ENCODE measurements at regions not wholly inside any gene's neighbourhood (a gene's known extent, or its start where the extent isn't known, plus 50 kb on each side); places are given as distances from the start of the nearest gene placed in this dataset.
"Not testable (repeated sequence)": the region's sequence is repeated elsewhere in the genome, so short reads cannot be mapped to it uniquely, and the experiment has no call there.

DNA sequence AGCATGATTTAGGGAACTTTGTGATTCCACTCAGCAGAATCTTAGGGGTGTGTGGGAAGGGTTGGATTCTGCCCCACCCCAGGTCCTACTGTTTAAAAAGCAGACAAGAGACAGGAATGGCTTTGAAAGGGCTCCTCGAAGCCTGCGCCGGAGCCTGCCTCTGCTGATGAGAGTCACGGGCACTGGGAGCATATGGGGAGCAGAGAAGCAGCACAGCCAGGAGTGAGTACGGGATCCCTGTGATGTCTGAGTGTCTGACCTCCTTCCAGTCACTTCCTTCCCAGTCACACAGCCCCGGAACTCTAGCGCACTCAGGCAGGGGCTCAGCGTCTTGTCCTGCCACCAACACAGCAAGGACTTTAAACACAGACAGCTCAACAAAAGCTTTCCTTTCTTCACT is 514.9 kb upstream of the DPP6 start:
- no peak for DNase-seq

DNA sequence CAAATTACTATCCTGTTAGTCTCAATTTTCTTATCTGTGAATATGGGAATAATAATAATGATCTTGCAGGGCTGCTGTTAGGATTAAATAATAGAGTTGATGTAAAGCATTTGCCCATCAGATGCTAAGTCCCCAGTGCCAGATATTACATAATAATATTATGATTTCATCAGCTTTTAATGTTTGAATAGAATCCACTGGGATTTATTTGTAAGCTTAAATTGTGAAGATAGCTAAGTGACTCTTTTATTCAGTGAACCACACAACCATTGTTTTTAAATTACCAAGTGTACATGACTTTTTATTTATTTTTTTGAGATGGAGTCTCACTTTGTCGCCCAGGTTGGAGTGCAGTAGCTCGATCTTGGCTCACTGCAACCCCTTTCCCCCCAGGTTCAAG is 510.3 kb upstream of the DPP6 start:
- no peak for DNase-seq

DNA sequence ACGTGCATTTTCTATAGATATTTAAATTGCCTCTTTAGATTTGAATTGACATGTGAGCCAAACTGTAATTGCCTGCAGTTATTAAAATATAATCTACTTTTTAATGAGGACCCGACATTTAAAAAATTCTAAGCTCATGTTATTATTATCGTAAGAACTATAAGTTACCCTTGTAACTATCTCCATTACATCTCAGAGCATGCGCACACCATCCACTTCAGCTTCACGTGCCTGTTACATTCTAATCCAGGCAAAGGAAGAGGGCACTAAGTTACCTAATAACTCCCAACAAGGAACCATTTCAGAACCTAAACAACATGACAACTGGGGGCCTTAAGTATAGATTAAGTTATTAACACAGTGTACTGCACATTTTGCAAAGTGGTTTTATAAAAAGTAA is 509.0 kb upstream of the DPP6 start:
- no peak for DNase-seq

DNA sequence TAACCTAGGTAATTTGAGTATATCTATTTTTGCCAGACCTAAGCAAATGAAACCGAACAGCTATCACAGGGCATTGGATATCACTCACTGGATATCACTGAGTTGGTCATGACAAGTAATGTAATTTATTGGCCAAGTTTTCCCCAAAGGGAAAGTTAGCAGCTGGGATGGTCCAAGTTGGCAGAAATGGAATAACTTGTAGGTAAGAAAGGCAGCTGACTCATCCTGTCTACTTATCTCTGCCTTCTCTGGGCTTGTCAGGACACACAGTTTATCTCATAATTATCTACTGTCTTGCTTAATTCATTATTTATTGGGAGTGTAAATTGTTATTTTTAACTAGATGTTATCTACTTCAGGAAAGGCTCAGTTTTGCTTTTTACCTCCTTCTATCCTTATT is 502.0 kb upstream of the DPP6 start:
- no peak for DNase-seq

DNA sequence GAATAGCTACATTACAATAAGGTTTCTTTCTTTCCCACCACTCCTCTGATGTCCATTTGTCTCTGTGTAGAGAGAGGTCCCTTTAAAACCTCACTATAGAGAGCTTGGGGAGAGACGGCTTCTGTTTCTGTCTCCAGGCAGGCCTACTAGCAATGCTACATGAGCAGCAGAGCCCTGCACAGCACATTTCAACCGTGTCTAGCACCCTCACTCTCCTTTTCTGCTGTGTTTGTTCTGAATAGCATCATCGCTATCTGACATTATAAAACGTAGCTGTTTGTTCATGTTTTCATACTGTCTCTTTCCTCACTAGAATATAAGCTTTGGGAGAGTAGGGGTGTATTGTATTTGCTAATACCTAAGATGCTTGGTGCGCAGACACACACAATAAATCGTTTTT is 487.8 kb upstream of the DPP6 start:
- DNase-seq, result no peak

DNA sequence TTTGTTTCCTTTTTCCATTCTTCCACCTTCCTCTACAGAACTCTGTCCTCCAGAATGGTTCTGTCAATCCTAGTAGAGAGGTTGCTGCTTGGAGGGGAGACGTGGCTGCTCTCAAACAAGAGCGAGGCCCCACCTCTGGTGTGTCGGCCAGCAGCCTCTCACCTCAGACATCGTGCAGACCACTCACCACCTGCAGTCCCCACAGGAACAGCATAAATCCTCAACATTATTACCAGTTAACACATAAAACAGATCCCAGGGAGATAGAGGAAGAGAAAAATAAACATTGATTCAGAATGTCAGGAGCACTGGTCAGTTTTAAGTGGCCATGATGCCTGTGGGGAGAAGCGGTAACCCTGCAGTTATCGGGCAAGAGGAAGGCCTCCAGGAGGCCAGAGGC is 485.9 kb upstream of the DPP6 start:
- no peak for DNase-seq

DNA sequence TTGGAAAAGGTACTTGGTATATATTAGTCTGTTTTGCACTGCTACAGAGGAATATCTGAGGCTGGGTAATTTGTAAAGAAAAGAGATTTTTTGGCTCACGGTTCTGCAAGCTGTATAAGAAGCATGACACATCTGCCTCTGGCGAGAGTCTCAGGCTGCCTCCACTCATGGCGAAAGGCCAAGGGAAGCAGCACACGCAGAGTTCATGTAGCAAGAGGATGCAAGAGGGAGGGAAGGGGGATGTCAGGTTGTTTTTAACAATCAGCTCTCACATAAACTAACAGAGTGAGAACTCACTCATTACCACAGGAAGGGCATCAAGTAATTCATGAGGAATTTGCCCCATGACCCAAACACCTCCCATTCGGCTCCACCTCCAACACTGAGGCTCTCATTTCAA is 484.8 kb upstream of the DPP6 start:
- no peak for DNase-seq

DNA sequence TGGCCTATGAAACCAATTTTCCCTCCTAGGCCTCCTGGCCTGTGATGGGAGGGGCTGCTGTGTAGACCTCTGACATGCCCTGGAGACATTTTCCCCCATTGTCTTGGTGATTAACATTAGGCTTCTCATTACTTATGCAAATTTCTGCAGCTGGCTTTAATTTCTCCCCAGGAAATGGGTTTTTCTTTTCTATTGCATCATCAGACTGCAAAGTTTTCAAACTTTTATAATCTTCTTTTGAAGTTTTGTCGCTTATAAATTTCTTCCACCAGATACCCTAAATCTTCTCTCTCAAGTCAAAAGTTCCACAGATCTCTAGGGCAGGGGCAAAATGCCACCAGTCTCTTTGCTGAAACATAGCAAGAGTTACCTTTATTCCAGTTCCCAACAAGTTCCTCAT is 482.7 kb upstream of the DPP6 start:
- not testable (repeated sequence) for DNase-seq

DNA sequence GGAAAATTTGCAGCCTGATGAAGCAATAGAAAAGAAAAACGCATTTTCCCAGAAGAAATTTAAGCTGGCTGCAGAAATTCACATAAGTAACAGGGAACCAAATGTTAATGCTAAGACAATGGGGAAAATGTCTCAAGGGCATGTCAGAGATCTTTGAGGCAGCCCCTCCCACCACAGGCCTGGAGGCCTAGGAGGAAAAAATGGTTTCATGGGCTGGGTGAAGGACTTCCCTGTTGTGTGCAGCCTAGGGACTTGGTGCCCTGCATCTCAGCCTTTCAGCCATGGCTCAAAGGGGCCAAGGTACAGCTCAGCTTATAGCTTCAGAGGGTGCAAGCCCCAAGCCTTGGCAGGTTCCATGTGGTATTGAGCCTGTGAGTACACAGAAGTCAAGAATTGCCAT is 476.1 kb upstream of the DPP6 start:
- DNase-seq, result no peak

DNA sequence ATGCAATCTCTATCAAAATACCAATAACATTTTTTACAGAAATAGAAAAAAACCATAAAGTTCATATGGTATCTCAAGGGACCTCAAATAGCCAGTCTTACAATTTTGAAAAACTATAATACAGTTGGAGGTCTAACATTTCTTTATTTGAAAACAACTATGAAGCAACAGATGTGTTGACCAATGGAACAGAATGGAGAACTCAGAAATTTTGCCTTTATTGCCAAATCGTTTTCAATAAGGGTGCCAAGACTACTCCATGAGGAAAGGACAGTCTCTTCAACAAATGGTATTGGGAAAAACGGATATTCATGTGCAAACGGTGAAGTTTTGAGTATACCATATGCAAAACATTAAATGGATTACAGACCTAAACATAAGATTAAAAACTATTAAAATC is 470.8 kb upstream of the DPP6 start:
- DNase-seq, result no peak

DNA sequence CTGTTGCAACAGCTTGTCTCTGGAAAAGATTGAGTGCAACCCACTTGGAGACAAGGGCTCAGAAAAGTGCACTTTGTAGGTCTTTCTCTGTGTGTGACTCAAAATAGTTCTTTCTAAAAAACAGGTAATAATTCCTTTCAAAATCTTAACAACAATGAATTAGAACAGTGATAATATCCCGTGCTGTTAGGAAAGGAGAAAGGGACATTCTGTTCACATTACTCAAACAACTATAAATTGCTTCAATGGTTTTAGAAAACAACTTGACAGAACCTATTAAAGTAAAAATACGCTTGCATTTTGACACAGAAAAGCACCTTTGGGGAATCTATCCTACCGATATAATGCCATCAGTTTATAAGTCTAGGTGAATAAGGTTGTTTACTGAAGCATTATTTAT is 468.1 kb upstream of the DPP6 start:
- DNase-seq, result no peak

DNA sequence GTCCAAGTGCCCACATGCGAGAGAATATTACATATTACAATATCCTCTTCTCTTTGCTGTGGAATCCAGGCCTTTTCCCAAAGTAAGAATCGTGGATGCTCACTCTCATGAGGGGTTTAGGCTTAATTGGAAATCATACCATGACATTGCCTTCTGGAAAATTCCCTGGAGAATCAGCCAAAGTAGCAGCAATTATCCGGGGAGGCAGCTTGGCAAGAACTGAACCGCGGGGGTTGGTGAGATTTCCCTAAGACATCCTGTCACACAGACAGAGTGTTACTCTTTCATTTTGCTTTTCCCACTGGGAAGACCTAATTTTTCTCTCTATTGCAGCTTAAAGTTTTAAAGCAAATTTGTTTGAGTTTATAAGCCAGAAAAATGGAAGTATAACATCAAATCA is 463.6 kb upstream of the DPP6 start:
- no peak for DNase-seq

DNA sequence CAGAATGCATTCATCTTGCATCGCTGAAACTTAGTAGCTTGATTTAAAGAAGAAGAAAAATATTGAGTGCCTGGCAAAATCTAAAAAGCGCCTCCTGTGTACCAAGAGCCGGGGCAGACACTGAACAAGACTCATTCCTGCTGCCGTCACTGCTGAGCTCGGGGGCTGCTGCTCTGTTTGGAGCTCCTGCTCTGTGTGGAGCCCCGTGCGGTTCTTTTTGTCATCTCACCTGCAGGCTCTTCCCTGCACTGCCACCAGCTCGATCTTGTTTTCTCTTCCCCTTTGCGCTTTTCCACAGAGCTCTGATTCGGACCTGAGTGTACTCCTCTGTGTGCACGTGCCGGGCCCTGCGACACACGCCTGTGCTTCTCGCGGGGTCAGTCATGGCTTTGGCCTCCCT is 462.1 kb upstream of the DPP6 start:
- DNase-seq, result no peak

DNA sequence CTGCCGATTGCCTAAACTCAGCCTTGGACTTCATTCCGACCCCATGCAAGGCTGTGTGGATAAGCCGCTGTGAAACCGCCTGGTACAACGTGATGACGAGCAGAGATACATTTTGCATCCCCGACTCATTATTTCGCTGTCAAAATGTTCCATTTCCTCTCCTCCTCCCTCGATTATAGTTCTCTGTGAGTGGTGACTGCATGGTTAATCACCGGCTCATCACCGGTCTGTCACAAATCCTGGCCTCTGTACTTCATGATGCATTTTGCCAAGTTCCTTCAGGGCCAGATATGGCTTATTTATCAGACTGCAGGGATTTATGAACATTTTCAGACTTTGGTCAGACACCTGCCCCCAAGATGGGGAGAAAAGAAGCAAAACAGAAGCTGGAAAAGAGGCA is 461.6 kb upstream of the DPP6 start:
- no peak for DNase-seq

DNA sequence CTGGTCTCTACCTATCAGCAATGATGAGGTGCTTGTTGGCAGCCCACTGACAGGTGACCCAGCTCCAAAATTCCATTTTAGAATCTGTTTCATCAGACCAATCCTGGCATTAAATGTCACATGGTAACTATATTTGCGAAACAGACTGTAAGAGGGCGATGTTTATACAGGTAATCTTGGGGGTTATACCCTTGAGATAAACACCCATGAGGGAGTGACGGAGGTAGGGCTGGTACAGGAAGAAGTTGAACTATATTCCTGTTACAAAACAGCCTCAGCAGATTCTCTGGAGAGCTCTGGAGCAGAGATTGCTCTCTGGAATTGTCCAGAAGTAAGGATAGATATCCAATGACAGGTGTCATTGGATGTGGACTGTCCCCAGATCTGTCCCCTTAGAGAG is 444.8 kb upstream of the DPP6 start:
- no peak for DNase-seq

DNA sequence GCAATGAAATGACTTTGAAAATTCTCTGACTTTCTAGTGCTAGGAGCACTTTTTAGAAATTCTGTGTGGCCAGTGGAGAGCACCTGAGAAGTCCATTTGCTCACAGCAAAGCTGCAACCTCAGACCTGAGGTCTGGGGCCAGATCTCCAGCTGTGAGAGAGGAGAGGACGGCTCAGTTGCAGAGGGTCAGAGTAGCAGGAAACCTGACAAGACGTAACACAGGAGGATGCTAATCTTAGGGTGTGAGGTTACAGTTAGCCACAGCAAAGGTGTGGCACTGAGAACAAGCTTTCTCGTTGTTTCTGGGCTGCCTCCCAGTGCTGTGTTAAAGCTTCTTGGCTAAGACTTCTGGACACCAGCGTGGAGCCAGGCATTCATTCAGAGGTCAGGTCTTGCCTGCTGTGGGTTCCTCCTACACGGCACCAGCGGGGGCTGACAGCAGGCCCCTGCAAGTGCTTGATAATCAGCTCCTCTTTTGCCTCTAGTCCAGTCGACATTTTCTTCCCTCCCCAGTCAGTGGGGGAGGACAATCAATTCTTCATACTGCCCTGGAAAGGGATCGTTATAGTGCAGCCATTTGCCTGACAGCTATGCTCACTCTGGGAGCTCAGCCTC is 435.4 kb upstream of the DPP6 start:
- DNase-seq, result no peak

DNA sequence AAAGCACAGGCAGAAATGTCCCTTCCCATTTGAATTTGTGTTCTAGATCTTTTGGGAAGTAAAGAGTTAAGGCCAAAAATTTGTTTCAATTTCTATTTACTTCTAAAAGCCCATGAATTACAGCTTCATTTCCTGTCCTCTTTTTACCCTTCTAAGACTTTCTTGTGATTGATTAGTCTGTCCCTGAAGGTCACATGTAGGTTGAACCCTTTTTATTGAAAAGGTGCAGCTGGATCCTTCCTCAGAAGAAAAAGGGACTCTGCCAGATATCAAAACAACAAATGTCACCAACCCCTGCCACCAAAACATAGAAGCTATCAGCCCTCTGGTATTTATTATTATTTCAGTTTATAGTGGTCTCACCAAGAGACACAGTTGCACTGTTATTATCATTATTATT is 424.9 kb upstream of the DPP6 start:
- no peak for DNase-seq

DNA sequence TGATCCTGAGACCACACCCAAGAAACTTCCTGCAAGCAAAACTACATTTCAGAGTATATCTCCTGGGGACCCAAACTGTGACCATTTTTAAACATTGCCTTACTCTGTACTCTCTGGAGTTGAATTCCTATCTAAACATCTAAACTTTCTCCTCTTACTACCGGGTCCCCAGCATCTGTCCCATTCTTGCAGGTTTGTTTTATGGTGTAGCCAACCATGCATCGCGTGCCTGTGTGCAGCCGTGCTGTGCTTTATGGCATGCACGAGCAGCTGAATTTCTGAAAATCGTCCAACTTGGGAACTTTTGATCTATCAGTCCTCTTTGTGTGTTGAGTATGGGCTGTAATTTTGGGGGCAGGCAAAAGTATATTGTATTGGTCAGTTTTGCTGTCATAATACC is 423.8 kb upstream of the DPP6 start:
- DNase-seq, result no peak

DNA sequence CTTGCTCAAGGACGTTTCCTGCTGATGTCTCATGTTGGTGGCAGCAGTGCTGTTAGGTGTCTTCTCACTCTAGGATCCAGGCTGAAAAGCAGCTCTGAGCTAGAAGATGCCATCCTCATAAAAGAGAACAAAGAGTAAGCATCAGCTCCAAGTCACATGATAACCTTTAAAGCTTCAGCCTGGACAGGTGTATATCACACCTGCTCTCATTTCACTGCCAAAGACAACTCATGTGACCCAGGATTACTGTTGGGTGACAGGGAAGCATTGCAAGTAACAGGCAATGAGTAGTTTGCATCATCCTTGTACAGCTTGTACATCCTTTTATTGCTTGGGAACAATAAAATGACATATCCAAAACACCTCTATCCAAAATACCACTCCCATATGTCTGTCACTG is 423.4 kb upstream of the DPP6 start:
- DNase-seq, result no peak

DNA sequence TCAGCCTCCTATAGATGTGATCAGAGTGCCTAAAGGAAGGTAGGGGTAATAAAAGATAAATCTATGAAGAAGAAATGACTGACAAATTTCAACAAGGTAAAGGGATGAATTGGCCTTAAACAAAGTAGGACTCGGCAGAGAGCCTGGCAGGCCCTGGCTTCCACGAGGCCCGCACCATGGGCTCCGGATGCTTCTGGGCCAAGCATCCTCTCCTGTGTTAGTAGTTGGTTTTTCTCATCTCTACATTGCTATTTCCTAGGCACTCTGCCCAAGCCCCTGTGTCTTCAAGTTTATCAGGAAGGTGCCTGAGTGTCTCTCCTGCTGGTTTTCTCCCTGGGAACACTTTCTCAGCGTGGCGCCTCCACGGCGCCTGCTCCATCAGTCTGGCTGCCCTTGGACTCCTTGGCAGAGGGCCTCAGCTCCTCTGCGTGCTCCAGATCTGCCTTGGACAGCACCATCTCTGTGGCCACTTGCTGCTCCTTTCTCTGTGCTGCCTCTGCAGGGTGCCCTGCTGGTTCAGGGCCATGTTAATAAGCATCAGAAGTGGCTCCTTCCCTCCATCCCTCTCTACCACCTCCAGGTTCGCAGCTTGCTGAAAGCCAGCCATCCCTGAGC is 413.3 kb upstream of the DPP6 start:
- no peak for DNase-seq

DNA sequence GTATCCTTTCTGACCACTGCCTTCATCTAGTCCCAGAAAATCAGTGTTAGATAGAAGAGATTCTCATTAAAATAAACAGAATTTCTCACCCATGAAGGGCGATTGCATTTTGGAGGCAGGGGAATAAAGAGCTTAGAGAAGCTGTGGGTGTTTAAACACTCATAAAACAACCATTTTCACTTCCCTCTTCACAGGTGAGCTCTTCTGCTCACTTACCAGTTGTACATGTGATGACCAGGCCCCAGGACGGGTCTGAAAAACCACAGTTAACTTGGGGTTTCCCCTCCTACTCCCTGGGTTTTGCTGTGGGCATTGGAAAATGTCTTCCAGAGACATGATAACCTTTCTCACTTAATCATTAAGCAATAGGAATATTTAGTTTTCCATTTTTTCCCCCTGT is 411.6 kb upstream of the DPP6 start:
- no peak for DNase-seq

DNA sequence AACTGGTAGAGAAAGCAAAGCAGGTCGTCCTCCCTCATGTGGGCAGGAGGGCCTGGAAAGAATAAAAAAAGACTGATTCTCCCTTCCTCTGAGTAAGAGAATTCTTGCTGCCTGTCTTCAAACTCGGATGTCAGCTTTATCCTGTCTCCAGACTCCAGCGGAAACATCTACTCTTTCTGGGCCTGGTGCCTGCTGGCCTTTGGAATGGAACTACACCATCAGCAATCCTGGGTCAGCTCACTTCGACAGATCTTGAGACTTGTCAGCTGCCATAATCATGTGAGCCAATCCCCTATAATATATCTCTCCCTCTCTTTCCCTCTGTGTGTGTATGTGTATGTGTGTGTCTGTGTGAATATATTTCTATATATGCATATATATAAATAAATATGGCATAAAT is 411.0 kb upstream of the DPP6 start:
- DNase-seq, result no peak

DNA sequence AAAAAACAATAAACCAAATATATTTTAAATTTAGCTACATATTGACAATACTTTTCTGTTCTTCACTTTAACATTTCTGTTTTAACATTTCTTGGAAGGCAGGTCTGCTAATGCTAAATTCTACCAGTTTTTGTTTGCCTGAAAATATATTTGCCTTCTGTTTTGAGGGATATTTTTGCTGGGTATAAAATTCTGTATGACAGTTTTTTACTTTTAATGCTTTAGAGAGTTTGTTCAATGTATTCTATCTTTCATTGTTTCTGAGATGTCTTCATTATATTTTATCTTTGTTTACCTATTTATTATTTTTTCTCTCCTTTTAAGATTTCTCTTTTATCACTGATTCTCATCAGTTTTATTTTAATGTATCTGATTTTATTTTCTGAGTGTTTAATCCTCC is 409.2 kb upstream of the DPP6 start:
- no peak for DNase-seq

DNA sequence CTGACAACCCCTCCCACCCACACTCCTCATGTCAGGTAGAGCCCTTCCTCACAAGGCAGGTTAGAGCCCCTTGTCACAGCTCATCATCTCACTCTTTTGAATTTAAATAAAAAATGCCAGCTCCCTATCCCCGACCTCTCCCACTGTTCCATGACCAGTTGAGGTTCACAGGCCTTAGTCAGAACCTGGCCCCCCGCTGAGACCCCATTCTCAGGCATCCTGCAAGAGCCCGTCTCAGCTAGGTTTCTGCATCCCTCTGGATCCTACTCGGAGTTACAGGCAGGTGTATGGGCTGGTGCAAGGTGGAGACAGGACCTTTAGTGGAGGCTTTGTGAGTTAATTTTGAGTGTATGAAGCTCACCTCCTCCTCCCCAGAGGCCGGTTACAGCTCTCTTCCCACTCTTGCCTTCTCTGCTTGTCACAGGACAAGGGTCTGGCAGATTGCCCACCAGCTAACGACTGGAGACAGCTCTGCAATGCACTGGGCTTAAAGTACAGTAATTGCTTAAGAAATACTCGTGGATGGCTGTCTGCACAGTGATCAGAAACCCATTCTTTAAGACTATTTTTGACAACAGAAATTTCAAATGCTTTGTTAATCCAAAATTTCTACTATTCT is 394.9 kb upstream of the DPP6 start:
- DNase-seq, result no peak

DNA sequence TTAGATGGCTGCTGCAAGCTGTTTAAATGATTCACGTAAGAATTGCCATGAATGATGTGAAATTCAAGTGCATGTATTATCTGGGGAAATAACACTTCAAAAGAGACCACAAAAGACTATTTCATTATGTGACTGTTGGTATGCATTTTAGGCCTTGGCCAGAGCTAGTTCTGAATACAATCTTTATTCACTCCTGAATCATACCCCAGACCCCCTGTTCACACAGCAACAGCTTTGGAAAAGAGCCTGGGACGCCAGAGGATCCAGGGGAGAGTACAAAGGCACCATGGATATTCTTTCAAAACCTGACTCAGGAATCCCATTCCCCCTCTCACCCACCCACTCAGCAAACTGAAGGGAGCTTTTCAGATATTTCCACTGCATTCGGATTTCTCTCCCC is 377.1 kb upstream of the DPP6 start:
- DNase-seq, result no peak

Measured in dermis blood vessel endothelial cell (primary cell).